ENCODE measurements at regions not wholly inside any gene's neighbourhood (a gene's known extent, or its start where the extent isn't known, plus 50 kb on each side); places are given as distances from the start of the nearest gene placed in this dataset.

- no peak for DNase-seq (ENCODE audit: low spot score in 2 of 2)
- peaks cover 3% of the 10 kb centered on the region for H3K9me3 Mint-ChIP-seq
- no peaks in the 10 kb centered on the region for H3K27me3 Mint-ChIP-seq
- no peak overlapping the region for H3K4me3 Mint-ChIP-seq
- H3K4me1 Mint-ChIP-seq: no peaks in the 10 kb centered on the region
- H3K36me3 Mint-ChIP-seq: no peaks in the 10 kb centered on the region
- no peak overlapping the region for H3K27ac Mint-ChIP-seq
- ATAC-seq (ENCODE audit: low read depth): no peak
These were observed 479.2 kb downstream of the RIT2 start for GRCh38 chr18:42636309-42636708.

GRCh38 chr18:42640160-42640559 lies 475.3 kb downstream of the RIT2 start:
- Mint-ChIP-seq H3K4me3 (no peak overlapping the region), H3K36me3 (no peaks in the 10 kb centered on the region), H3K27me3 (no peaks in the 10 kb centered on the region), H3K9me3 (peaks cover 3% of the 10 kb centered on the region), H3K27ac (no peak overlapping the region), H3K4me1 (no peaks in the 10 kb centered on the region)
- DNase-seq (ENCODE audit: low spot score in 2 of 2) (no peak), ATAC-seq (ENCODE audit: low read depth) (no peak)

GRCh38 chr18:42641996-42642395 lies 473.5 kb downstream of the RIT2 start:
- no peak overlapping the region for H3K4me3 Mint-ChIP-seq
- no peak for ATAC-seq (ENCODE audit: low read depth)

GRCh38 chr18:42644729-42645131 lies 470.8 kb downstream of the RIT2 start:
- peaks cover 1% of the 10 kb centered on the region for H3K9me3 Mint-ChIP-seq
- H3K36me3 Mint-ChIP-seq: no peaks in the 10 kb centered on the region
- DNase-seq (ENCODE audit: low spot score in 2 of 2) (no peak), ATAC-seq (ENCODE audit: low read depth) (no peak)
- no peak overlapping the region for H3K27ac Mint-ChIP-seq
- no peaks in the 10 kb centered on the region for H3K27me3 Mint-ChIP-seq
- H3K4me1 Mint-ChIP-seq: no peaks in the 10 kb centered on the region
- H3K4me3 Mint-ChIP-seq: no peak overlapping the region

More at GRCh38 chr18:42641996-42642395, 473.5 kb downstream of the RIT2 start:
- peaks cover 3% of the 10 kb centered on the region for H3K9me3 Mint-ChIP-seq
- no peaks in the 10 kb centered on the region for H3K27me3 Mint-ChIP-seq
- no peaks in the 10 kb centered on the region for H3K36me3 Mint-ChIP-seq
- DNase-seq (ENCODE audit: low spot score in 2 of 2): no peak
- no peak overlapping the region for H3K27ac Mint-ChIP-seq
- H3K4me1 Mint-ChIP-seq: no peaks in the 10 kb centered on the region

- DNase-seq (ENCODE audit: low spot score in 2 of 2): no peak
- Mint-ChIP-seq H3K4me1 (no peaks in the 10 kb centered on the region), H3K9me3 (peaks cover 3% of the 10 kb centered on the region), H3K27me3 (no peaks in the 10 kb centered on the region), H3K36me3 (no peaks in the 10 kb centered on the region), H3K27ac (no peak overlapping the region), H3K4me3 (no peak overlapping the region)
- no peak for ATAC-seq (ENCODE audit: low read depth)
These were observed 466.0 kb downstream of the RIT2 start for GRCh38 chr18:42649331-42650035.

GRCh38 chr18:42654556-42654955 lies 460.9 kb downstream of the RIT2 start:
- H3K4me3 Mint-ChIP-seq: no peak overlapping the region
- no peak overlapping the region for H3K27ac Mint-ChIP-seq
- peaks cover 6% of the 10 kb centered on the region for H3K9me3 Mint-ChIP-seq
- ATAC-seq (ENCODE audit: low read depth) (no peak), DNase-seq (ENCODE audit: low spot score in 2 of 2) (no peak)
- no peaks in the 10 kb centered on the region for H3K4me1 Mint-ChIP-seq
- H3K36me3 Mint-ChIP-seq: no peaks in the 10 kb centered on the region
- no peaks in the 10 kb centered on the region for H3K27me3 Mint-ChIP-seq

- Mint-ChIP-seq H3K36me3 (no peaks in the 10 kb centered on the region), H3K4me3 (no peak overlapping the region), H3K27me3 (no peaks in the 10 kb centered on the region), H3K27ac (no peak overlapping the region), H3K9me3 (peaks cover 6% of the 10 kb centered on the region), H3K4me1 (no peaks in the 10 kb centered on the region)
- DNase-seq (ENCODE audit: low spot score in 2 of 2): no peak
- no peak for ATAC-seq (ENCODE audit: low read depth)
These were observed 457.9 kb downstream of the RIT2 start for GRCh38 chr18:42657551-42657950.

- no peak overlapping the region for H3K4me3 Mint-ChIP-seq
- no peaks in the 10 kb centered on the region for H3K36me3 Mint-ChIP-seq
- no peaks in the 10 kb centered on the region for H3K27me3 Mint-ChIP-seq
- ATAC-seq (ENCODE audit: low read depth) (no peak), DNase-seq (ENCODE audit: low spot score in 2 of 2) (no peak)
- peaks cover 6% of the 10 kb centered on the region for H3K9me3 Mint-ChIP-seq
- no peak overlapping the region for H3K27ac Mint-ChIP-seq
- no peaks in the 10 kb centered on the region for H3K4me1 Mint-ChIP-seq
These were observed 457.3 kb downstream of the RIT2 start for GRCh38 chr18:42658171-42658570.

- no peak for ATAC-seq (ENCODE audit: low read depth)
- no peak for DNase-seq (ENCODE audit: low spot score in 2 of 2)
- Mint-ChIP-seq H3K4me1 (no peaks in the 10 kb centered on the region), H3K4me3 (no peak overlapping the region), H3K36me3 (no peaks in the 10 kb centered on the region), H3K9me3 (peaks cover 4% of the 10 kb centered on the region), H3K27me3 (no peaks in the 10 kb centered on the region), H3K27ac (no peak overlapping the region)
These were observed 456.3 kb downstream of the RIT2 start for GRCh38 chr18:42659187-42659586.

GRCh38 chr18:42670860-42671259 lies 444.6 kb downstream of the RIT2 start:
- H3K27ac Mint-ChIP-seq: no peak overlapping the region
- peaks cover 8% of the 10 kb centered on the region for H3K9me3 Mint-ChIP-seq
- no peaks in the 10 kb centered on the region for H3K27me3 Mint-ChIP-seq
- no peak overlapping the region for H3K4me3 Mint-ChIP-seq
- no peaks in the 10 kb centered on the region for H3K4me1 Mint-ChIP-seq
- ATAC-seq (ENCODE audit: low read depth) (no peak), DNase-seq (ENCODE audit: low spot score in 2 of 2) (no peak)
- H3K36me3 Mint-ChIP-seq: no peaks in the 10 kb centered on the region

- Mint-ChIP-seq H3K4me3 (no peak overlapping the region), H3K27me3 (no peaks in the 10 kb centered on the region), H3K9me3 (peaks cover 6% of the 10 kb centered on the region), H3K36me3 (no peaks in the 10 kb centered on the region), H3K27ac (no peak overlapping the region), H3K4me1 (no peaks in the 10 kb centered on the region)
- ATAC-seq (ENCODE audit: low read depth) (no peak), DNase-seq (ENCODE audit: low spot score in 2 of 2) (no peak)
These were observed 439.7 kb downstream of the RIT2 start for GRCh38 chr18:42675810-42676209.

- DNase-seq (ENCODE audit: low spot score in 2 of 2) (no peak), ATAC-seq (ENCODE audit: low read depth) (no peak)
- peaks cover 15% of the 10 kb centered on the region for H3K9me3 Mint-ChIP-seq
- no peaks in the 10 kb centered on the region for H3K4me1 Mint-ChIP-seq
- no peak overlapping the region for H3K27ac Mint-ChIP-seq
- no peaks in the 10 kb centered on the region for H3K27me3 Mint-ChIP-seq
- H3K36me3 Mint-ChIP-seq: no peaks in the 10 kb centered on the region
- H3K4me3 Mint-ChIP-seq: no peak overlapping the region
These were observed 432.4 kb downstream of the RIT2 start for GRCh38 chr18:42683094-42683493.

GRCh38 chr18:42689310-42689709 lies 426.2 kb downstream of the RIT2 start:
- Mint-ChIP-seq H3K9me3 (peaks cover 11% of the 10 kb centered on the region), H3K4me3 (no peak overlapping the region), H3K27me3 (no peaks in the 10 kb centered on the region), H3K36me3 (no peaks in the 10 kb centered on the region), H3K4me1 (no peaks in the 10 kb centered on the region), H3K27ac (no peak overlapping the region)
- no peak for ATAC-seq (ENCODE audit: low read depth)
- no peak for DNase-seq (ENCODE audit: low spot score in 2 of 2)

All from memory B cell (primary cell).